ENCODE measurements at regions not wholly inside any gene's neighbourhood (a gene's known extent, or its start where the extent isn't known, plus 50 kb on each side); places are given as distances from the start of the nearest gene placed in this dataset.

DNA sequence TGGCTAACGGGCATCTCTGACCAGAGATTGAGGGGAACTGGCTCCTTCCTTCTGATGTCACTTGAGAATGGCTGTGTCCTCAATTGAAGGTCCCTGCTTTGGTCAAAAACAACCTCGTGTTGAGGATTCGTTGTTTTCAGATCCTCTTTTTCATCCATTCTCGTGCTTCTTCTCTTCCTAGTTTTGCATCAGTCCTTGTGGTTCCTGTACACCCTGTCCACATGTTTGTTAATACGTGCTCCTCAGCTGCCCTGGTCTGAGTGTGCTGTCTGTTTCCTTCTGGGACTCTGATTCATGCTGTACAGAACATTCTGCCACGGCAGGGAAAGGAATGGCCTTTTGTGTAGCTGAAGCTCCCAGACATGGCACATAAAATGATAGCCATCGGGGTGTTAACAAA, 863.2 kb upstream of the GOT2 start:
- Histone ChIP-seq H3K4me3 (ENCODE audit: low read depth, low read length) (no peak overlapping the region), H3K4me1 (ENCODE audit: control insufficient read depth, insufficient read depth, low read length, poor library complexity, severe bottlenecking) (no peaks in the 10 kb centered on the region), H3K27me3 (ENCODE audit: control insufficient read depth, insufficient read depth, low read length) (no peaks in the 10 kb centered on the region), H3K9me3 (ENCODE audit: control insufficient read depth in 2 of 2, low read length in 2 of 2) (no peaks in the 10 kb centered on the region), H3K36me3 (ENCODE audit: control insufficient read depth, insufficient read depth, low read length) (no peaks in the 10 kb centered on the region), H3K27ac (ENCODE audit: insufficient read depth, low read length, poor library complexity, severe bottlenecking) (no peak overlapping the region)
- no peak for ATAC-seq (ENCODE audit: low read depth in 2 of 2)
- H3K9me3 Mint-ChIP-seq, result peaks cover 0 to 28% (median 4%) of the 10 kb centered on the region in 7 donors
- no peaks in the 10 kb centered on the region for H3K4me1 Mint-ChIP-seq
- H3K4me3 Mint-ChIP-seq, result no peak overlapping the region
- no peak overlapping the region for H3K27ac Mint-ChIP-seq
- no peak for DNase-seq
- H3K27me3 Mint-ChIP-seq, result no peaks in the 10 kb centered on the region
- H3K36me3 Mint-ChIP-seq, result no peaks in the 10 kb centered on the region

DNA sequence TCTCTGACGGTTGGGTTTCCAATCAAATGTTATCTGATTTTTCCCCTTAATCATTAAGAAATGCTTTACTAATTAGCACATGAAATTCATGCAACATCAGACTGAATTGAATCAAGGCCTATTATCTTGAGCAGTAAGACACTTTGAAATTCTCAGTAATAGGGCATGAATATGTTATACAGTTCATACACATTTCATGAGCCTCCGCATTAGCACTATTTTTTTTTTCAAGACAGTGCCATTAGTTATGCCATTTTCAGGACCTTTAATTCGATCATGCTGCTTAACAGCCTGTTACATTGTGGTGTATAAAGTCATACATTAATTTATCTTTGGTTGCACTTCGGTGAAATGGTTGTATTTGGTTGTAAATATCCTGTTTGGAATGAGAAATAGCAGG, 862.6 kb upstream of the GOT2 start:
- Mint-ChIP-seq H3K9me3 (peaks cover 0 to 28% (median 4%) of the 10 kb centered on the region in 7 donors), H3K27ac (no peak overlapping the region)

DNA sequence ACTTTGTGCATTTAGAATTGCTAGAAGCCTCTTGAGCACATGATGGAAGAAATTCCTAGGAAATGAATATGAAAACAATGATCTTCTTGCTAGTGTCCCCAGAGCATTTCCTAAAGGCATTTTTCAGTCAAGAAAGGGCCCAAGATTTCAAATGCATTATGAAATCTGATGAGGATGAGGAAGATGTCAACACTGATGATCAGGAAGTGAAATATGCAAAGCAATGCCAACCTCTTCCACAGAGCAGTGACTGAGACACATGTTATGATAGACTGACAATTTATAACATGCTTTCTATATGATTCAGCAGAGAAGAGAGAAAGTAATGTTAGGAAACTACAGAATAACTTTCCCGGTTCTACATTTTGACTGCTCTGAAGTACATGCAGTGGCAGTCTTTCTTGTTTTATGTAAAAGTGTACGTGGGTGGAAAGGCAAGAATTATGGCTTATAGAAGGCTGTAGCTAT, 859.1 kb upstream of the GOT2 start:
- no peak for DNase-seq
- no peak for ATAC-seq (ENCODE audit: low read depth in 2 of 2)
- Mint-ChIP-seq H3K4me1 (no peaks in the 10 kb centered on the region), H3K27ac (no peak overlapping the region), H3K9me3 (peaks cover 0 to 29% (median 9%) of the 10 kb centered on the region in 7 donors), H3K27me3 (no peaks in the 10 kb centered on the region), H3K36me3 (no peaks in the 10 kb centered on the region), H3K4me3 (no peak overlapping the region)
- Histone ChIP-seq H3K36me3 (ENCODE audit: control insufficient read depth, insufficient read depth, low read length) (no peaks in the 10 kb centered on the region), H3K27me3 (ENCODE audit: control insufficient read depth, insufficient read depth, low read length) (no peaks in the 10 kb centered on the region), H3K9me3 (ENCODE audit: control insufficient read depth in 2 of 2, low read length in 2 of 2) (no peaks in the 10 kb centered on the region), H3K4me1 (ENCODE audit: control insufficient read depth, insufficient read depth, low read length, poor library complexity, severe bottlenecking) (no peaks in the 10 kb centered on the region), H3K4me3 (ENCODE audit: low read depth, low read length) (no peak overlapping the region), H3K27ac (ENCODE audit: insufficient read depth, low read length, poor library complexity, severe bottlenecking) (no peak overlapping the region)

More for the DNA sequence above, 862.6 kb upstream of the GOT2 start:
- Mint-ChIP-seq H3K4me3 (no peak overlapping the region), H3K4me1 (no peaks in the 10 kb centered on the region), H3K36me3 (no peaks in the 10 kb centered on the region), H3K27me3 (no peaks in the 10 kb centered on the region)
- no peaks in the 10 kb centered on the region for H3K27me3 ChIP-seq (ENCODE audit: control insufficient read depth, insufficient read depth, low read length)
- H3K36me3 ChIP-seq (ENCODE audit: control insufficient read depth, insufficient read depth, low read length), result no peaks in the 10 kb centered on the region
- no peaks in the 10 kb centered on the region for H3K9me3 ChIP-seq (ENCODE audit: control insufficient read depth in 2 of 2, low read length in 2 of 2)
- DNase-seq, result no peak
- no peak for ATAC-seq (ENCODE audit: low read depth in 2 of 2)
- no peak overlapping the region for H3K27ac ChIP-seq (ENCODE audit: insufficient read depth, low read length, poor library complexity, severe bottlenecking)
- no peaks in the 10 kb centered on the region for H3K4me1 ChIP-seq (ENCODE audit: control insufficient read depth, insufficient read depth, low read length, poor library complexity, severe bottlenecking)
- H3K4me3 ChIP-seq (ENCODE audit: low read depth, low read length), result no peak overlapping the region

DNA sequence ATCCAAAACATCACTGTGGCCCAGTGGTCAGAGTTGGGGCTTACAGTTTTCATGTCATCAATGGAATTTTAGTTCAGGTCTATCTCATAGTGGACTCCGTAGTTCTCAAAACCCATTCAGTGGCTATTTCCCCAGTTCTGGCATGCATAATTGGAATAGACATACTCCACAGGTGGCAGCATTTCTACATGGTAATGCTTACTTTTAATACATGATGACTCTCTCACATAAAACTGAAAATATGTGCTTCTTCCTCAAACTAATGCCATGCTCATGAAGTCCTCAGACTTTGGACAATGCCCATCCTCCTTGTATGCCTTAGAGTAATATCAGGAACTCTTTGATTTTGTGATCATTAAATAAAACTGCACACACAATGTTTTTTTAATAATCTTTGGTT, 857.4 kb upstream of the GOT2 start:
- H3K4me1 ChIP-seq (ENCODE audit: control insufficient read depth, insufficient read depth, low read length, poor library complexity, severe bottlenecking), result no peaks in the 10 kb centered on the region
- no peaks in the 10 kb centered on the region for H3K36me3 ChIP-seq (ENCODE audit: control insufficient read depth, insufficient read depth, low read length)
- no peak overlapping the region for H3K27ac ChIP-seq (ENCODE audit: insufficient read depth, low read length, poor library complexity, severe bottlenecking)
- H3K27me3 ChIP-seq (ENCODE audit: control insufficient read depth, insufficient read depth, low read length), result no peaks in the 10 kb centered on the region
- Mint-ChIP-seq H3K4me3 (no peak overlapping the region), H3K27ac (no peak overlapping the region), H3K36me3 (no peaks in the 10 kb centered on the region), H3K4me1 (no peaks in the 10 kb centered on the region), H3K9me3 (peaks cover 0 to 29% (median 10%) of the 10 kb centered on the region in 7 donors), H3K27me3 (no peaks in the 10 kb centered on the region)
- no peaks in the 10 kb centered on the region for H3K9me3 ChIP-seq (ENCODE audit: control insufficient read depth in 2 of 2, low read length in 2 of 2)
- H3K4me3 ChIP-seq (ENCODE audit: low read depth, low read length), result no peak overlapping the region
- DNase-seq (no peak), ATAC-seq (ENCODE audit: low read depth in 2 of 2) (no peak)

DNA sequence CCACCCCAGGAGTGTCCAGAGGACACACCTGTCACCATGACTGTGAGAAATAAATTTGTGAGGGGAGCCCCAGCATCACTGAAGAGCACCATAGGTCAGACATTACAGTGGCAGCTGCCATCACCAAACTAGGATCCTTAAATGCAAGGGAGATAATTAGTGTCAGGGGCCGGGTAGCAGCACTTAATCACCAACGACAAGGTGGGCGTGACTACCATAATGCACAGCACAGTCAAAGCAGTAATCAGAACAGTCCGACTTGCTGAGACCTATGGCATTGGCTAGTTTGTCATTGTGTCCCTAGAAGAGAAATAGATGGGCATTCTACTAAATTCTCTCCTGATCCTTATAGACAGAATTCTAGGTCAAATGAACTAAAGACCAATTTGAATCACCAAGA, 856.7 kb upstream of the GOT2 start:
- H3K27me3 Mint-ChIP-seq, result no peaks in the 10 kb centered on the region
- no peaks in the 10 kb centered on the region for H3K4me1 Mint-ChIP-seq
- H3K9me3 Mint-ChIP-seq, result peaks cover 0 to 23% (median 6%) of the 10 kb centered on the region in 7 donors
- ATAC-seq (ENCODE audit: low read depth in 2 of 2), result no peak
- H3K27me3 ChIP-seq (ENCODE audit: control insufficient read depth, insufficient read depth, low read length), result no peaks in the 10 kb centered on the region
- no peak for DNase-seq
- no peaks in the 10 kb centered on the region for H3K4me1 ChIP-seq (ENCODE audit: control insufficient read depth, insufficient read depth, low read length, poor library complexity, severe bottlenecking)
- H3K27ac ChIP-seq (ENCODE audit: insufficient read depth, low read length, poor library complexity, severe bottlenecking), result no peak overlapping the region
- no peak overlapping the region for H3K27ac Mint-ChIP-seq
- H3K4me3 Mint-ChIP-seq, result no peak overlapping the region
- H3K4me3 ChIP-seq (ENCODE audit: low read depth, low read length), result no peak overlapping the region
- no peaks in the 10 kb centered on the region for H3K36me3 ChIP-seq (ENCODE audit: control insufficient read depth, insufficient read depth, low read length)
- H3K36me3 Mint-ChIP-seq, result no peaks in the 10 kb centered on the region
- H3K9me3 ChIP-seq (ENCODE audit: control insufficient read depth in 2 of 2, low read length in 2 of 2), result no peaks in the 10 kb centered on the region

DNA sequence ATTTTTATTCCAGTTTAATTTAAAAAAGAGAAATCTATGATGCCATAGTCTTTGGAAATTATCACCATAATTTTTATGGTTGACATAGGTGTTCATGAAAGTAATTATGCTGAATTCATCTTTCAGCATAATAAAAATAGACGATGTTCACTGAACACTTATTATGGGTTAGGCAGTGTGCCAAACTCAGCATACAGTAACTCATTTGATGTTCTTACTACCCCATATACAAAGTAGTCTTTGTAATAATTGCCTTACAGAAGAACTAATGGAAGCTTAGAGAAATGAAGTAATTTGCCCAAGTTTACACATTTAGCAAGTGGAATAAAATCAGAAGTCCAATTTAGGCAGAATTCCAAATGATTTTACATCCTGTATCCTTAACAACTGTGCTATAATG, 852.2 kb upstream of the GOT2 start:
- no peak for ATAC-seq (ENCODE audit: low read depth in 2 of 2)
- Mint-ChIP-seq H3K4me3 (no peak overlapping the region), H3K36me3 (no peaks in the 10 kb centered on the region), H3K27me3 (no peaks in the 10 kb centered on the region), H3K4me1 (no peaks in the 10 kb centered on the region), H3K27ac (no peak overlapping the region), H3K9me3 (peaks cover 0 to 12% (median 9%) of the 10 kb centered on the region in 7 donors)
- H3K4me1 ChIP-seq (ENCODE audit: control insufficient read depth, insufficient read depth, low read length, poor library complexity, severe bottlenecking), result no peaks in the 10 kb centered on the region
- H3K27me3 ChIP-seq (ENCODE audit: control insufficient read depth, insufficient read depth, low read length), result no peaks in the 10 kb centered on the region
- H3K9me3 ChIP-seq (ENCODE audit: control insufficient read depth in 2 of 2, low read length in 2 of 2), result no peaks in the 10 kb centered on the region
- H3K4me3 ChIP-seq (ENCODE audit: low read depth, low read length), result no peak overlapping the region
- H3K27ac ChIP-seq (ENCODE audit: insufficient read depth, low read length, poor library complexity, severe bottlenecking), result no peak overlapping the region
- DNase-seq, result no peak
- H3K36me3 ChIP-seq (ENCODE audit: control insufficient read depth, insufficient read depth, low read length), result no peaks in the 10 kb centered on the region

DNA sequence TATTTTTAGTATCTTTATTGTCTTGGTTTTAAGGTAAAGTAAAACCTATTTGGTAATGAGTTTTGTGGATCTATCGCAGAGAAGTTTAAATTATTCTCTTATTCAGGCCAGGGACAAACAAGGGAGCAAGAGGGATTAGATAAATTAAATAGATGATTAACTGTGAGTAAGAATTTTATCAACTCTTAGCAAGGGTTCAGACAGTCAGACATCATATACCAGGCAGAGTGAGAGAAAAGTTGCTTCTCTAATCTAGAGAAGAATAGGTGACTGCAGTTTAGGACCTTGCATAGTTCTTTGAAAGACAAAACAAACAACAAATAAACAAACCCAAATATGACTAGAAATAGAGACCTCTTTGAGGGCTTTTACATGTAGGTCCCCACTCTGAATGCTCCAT, 840.2 kb upstream of the GOT2 start:
- no peak overlapping the region for H3K27ac Mint-ChIP-seq
- no peaks in the 10 kb centered on the region for H3K36me3 Mint-ChIP-seq
- Histone ChIP-seq H3K4me1 (ENCODE audit: control insufficient read depth, insufficient read depth, low read length, poor library complexity, severe bottlenecking) (no peaks in the 10 kb centered on the region), H3K27me3 (ENCODE audit: control insufficient read depth, insufficient read depth, low read length) (no peaks in the 10 kb centered on the region), H3K36me3 (ENCODE audit: control insufficient read depth, insufficient read depth, low read length) (no peaks in the 10 kb centered on the region), H3K27ac (ENCODE audit: insufficient read depth, low read length, poor library complexity, severe bottlenecking) (no peak overlapping the region), H3K4me3 (ENCODE audit: low read depth, low read length) (no peak overlapping the region), H3K9me3 (ENCODE audit: control insufficient read depth in 2 of 2, low read length in 2 of 2) (peaks cover 0 to 10% of the 10 kb centered on the region in 2 experiments)
- H3K4me1 Mint-ChIP-seq, result no peaks in the 10 kb centered on the region
- DNase-seq (no peak), ATAC-seq (ENCODE audit: low read depth in 2 of 2) (no peak)
- H3K4me3 Mint-ChIP-seq, result no peak overlapping the region
- peaks cover 4 to 21% (median 6%) of the 10 kb centered on the region in 7 donors for H3K9me3 Mint-ChIP-seq
- no peaks in the 10 kb centered on the region for H3K27me3 Mint-ChIP-seq

DNA sequence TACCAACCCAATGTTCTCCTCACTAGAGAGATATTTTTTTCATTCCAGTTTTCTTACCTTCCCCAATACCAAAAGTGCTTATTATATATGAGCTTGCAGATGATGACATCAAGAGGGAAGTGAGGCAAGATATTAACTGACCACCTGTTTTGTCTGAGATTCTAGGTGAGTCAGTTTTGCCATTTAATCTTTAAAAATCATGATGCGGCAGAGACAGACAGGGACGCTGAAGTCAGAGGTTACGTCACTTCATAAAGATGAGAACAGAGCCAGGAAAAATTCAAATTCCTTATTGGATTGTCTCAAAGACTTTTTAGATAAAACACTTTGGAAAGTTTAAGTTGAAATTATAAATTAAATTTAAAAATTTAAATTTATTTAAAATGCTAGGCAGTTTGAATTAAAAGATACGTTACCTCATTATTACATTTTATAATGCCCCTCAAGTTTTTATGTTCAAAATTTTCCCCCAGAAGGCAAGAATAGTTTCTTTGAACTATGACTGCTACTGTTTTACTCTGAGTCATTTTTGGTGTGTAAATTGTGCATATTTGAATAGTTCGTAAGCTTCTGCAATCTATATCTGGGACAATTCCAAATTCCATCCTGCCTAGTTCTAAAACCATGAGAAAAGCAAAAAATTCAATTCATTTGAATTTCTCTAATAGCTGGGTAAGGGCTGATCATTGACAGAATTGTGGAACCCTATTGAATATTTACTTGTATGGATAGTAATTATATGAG, 839.6 kb upstream of the GOT2 start:
- Histone ChIP-seq H3K9me3 (ENCODE audit: control insufficient read depth in 2 of 2, low read length in 2 of 2) (peaks cover 0 to 10% of the 10 kb centered on the region in 2 experiments), H3K4me3 (ENCODE audit: low read depth, low read length) (no peak overlapping the region), H3K4me1 (ENCODE audit: control insufficient read depth, insufficient read depth, low read length, poor library complexity, severe bottlenecking) (no peaks in the 10 kb centered on the region), H3K27ac (ENCODE audit: insufficient read depth, low read length, poor library complexity, severe bottlenecking) (no peak overlapping the region), H3K36me3 (ENCODE audit: control insufficient read depth, insufficient read depth, low read length) (no peaks in the 10 kb centered on the region), H3K27me3 (ENCODE audit: control insufficient read depth, insufficient read depth, low read length) (no peaks in the 10 kb centered on the region)
- no peaks in the 10 kb centered on the region for H3K36me3 Mint-ChIP-seq
- H3K27ac Mint-ChIP-seq, result no peak overlapping the region
- no peak for DNase-seq
- no peak overlapping the region for H3K4me3 Mint-ChIP-seq
- peaks cover 4 to 20% (median 7%) of the 10 kb centered on the region in 7 donors for H3K9me3 Mint-ChIP-seq
- H3K27me3 Mint-ChIP-seq, result no peaks in the 10 kb centered on the region
- no peak for ATAC-seq (ENCODE audit: low read depth in 2 of 2)
- H3K4me1 Mint-ChIP-seq, result no peaks in the 10 kb centered on the region

Data from CD4-positive, CD25-positive, alpha-beta regulatory T cell (primary cell).